K562 (cell line): ENCODE measurements at regions not wholly inside any gene's neighbourhood (a gene's known extent, or its start where the extent isn't known, plus 50 kb on each side); places are given as distances from the start of the nearest gene placed in this dataset.

Source experiments
- ATAC-seq: fragments of 200-7000 bp; cut with Tn5 transposase; 3 replicates; pipeline ENCODE4 v1.9.1; 2020; ENCODE audit warnings: moderate library complexity
- BruUV-seq: library from RNA; stranded (reverse); fragments of 400-500 nt; replicated peaks from 2 replicates; lab custom pipeline; 2021; lab: Mats Ljungman, UMichigan
- CTCF ChIA-PET: fragments of 300-600 bp; formaldehyde crosslinking; extraction: SDS; loops from one replicate; lab custom pipeline; 2021; ENCODE audit warnings: low intra/inter-chr PET ratio; lab: Yijun Ruan, JAX
- POLR2A ChIA-PET: fragments of 300-600, 350-650 bp; sonication (Branson Sonifier 250); formaldehyde crosslinking; extraction: SDS; loops from one replicate; lab custom pipeline; 2021; ENCODE audit warnings: antibody characterized with exemption, inconsistent platforms; lab: Yijun Ruan, JAX
- DNase-seq, 4 experiments: peaks; one replicate each; pipeline versions ENCODE4 v3.0.0 to v3.0.0-alpha.2; 2011 to 2018; ENCODE audit warnings: low spot score in 3 of 4, mixed read lengths in 3 of 4; ENCODE audit errors: extremely low read depth in 1 of 4
- FAIRE-seq: peaks from 2 replicates; lab custom pipeline; 2011; peaks lifted over from hg19 to GRCh38; lab: Jason Lieb, UNC
- H2AFZ ChIP-seq: 2 replicates; pipeline ENCODE4 v1.6.0; 2011; ENCODE audit warnings: low read depth, low read length, control low read depth, inconsistent platforms
- H3K27ac ChIP-seq: fragments of 200-600 bp; 3 replicates; pipeline ENCODE4 v1.8.0; 2011; ENCODE audit warnings: low read depth, mild to moderate bottlenecking, control low read depth, inconsistent platforms, low read length, moderate library complexity, mixed read lengths; ENCODE audit errors: extremely low read depth
- H3K27me3 ChIP-seq, 2 experiments: fragments of 300-600 bp in 1 of 2; 2 replicates in 1 of 2; 3 replicates in 1 of 2; pipeline versions ENCODE4 v1.6.0 to v1.8.0; 2011; ENCODE audit warnings: inconsistent platforms in 2 of 2, low read length in 2 of 2, mild to moderate bottlenecking in 1 of 2, mixed read lengths in 1 of 2, moderate library complexity in 1 of 2; ENCODE audit not compliant: control insufficient read depth in 2 of 2, insufficient read depth in 2 of 2
- H3K36me3 ChIP-seq: fragments of 300-600 bp; 3 replicates; pipeline ENCODE4 v1.8.0; 2011; ENCODE audit warnings: mild to moderate bottlenecking, low read length, inconsistent platforms; ENCODE audit not compliant: control insufficient read depth, insufficient read depth
- H3K4me1 ChIP-seq, 2 experiments: fragments of 200-600 bp in 1 of 2; replicated peaks in 1 of 2; 2 replicates in 1 of 2; 3 replicates in 1 of 2; pipeline versions ENCODE4 v1.5.1 to v1.8.0; 2011; ENCODE audit warnings: inconsistent platforms in 2 of 2, low read length in 2 of 2, mild to moderate bottlenecking in 1 of 2, mixed read lengths in 1 of 2, moderate library complexity in 1 of 2; ENCODE audit not compliant: control insufficient read depth in 2 of 2, insufficient read depth in 2 of 2
- H3K4me2 ChIP-seq: 2 replicates; pipeline ENCODE4 v1.6.1; 2011; ENCODE audit warnings: low read length, control low read depth, inconsistent platforms, mixed read lengths; ENCODE audit not compliant: insufficient read depth
- H3K4me3 ChIP-seq: fragments of 200-600 bp; sonication (generic), shearing (Covaris generic); 2 replicates; pipeline ENCODE4 v1.5.1; 2016; ENCODE audit warnings: control low read depth, inconsistent platforms
- H3K79me2 ChIP-seq: fragments of 200-600 bp; 3 replicates; pipeline ENCODE4 v1.8.0; 2011; ENCODE audit warnings: low read length, inconsistent platforms; ENCODE audit not compliant: control insufficient read depth, insufficient read depth
- H3K9ac ChIP-seq, 2 experiments: 2 replicates each; pipeline versions ENCODE4 v1.6.0 to v1.6.1; 2011; ENCODE audit warnings: low read depth in 2 of 2, low read length in 2 of 2, control low read depth in 1 of 2, inconsistent platforms in 1 of 2, mild to moderate bottlenecking in 1 of 2, mixed read lengths in 1 of 2; ENCODE audit not compliant: insufficient read depth in 1 of 2
- H3K9me1 ChIP-seq: one replicate; pipeline ENCODE4 v1.6.0; 2011; ENCODE audit warnings: inconsistent platforms, mild to moderate bottlenecking, low read length, moderate library complexity; ENCODE audit not compliant: control insufficient read depth, insufficient read depth
- H3K9me3 ChIP-seq: replicated peaks from 2 replicates; pipeline ENCODE4 v1.5.1; 2011; ENCODE audit warnings: low read depth, low read length, inconsistent platforms; ENCODE audit not compliant: control insufficient read depth, insufficient read depth
- H4K20me1 ChIP-seq: replicated peaks from 2 replicates; pipeline ENCODE4 v1.6.1; 2011; ENCODE audit warnings: low read length, inconsistent platforms, mixed read lengths; ENCODE audit not compliant: control insufficient read depth, insufficient read depth
- AFF4 ChIP-seq: sonication (generic); formaldehyde crosslinking; IDR thresholded peaks from 2 replicates; pipeline ENCODE4 v1.8.0; 2023; ENCODE audit warnings: mild to moderate bottlenecking, missing genetic modification reagents
- DEAF1 ChIP-seq: fragments of 450-650 bp; formaldehyde crosslinking; IDR thresholded peaks from 2 replicates; pipeline ENCODE4 v1.4.0; 2020; ENCODE audit warnings: mild to moderate bottlenecking, moderate library complexity
- E2F4 ChIP-seq: sonication (generic); formaldehyde crosslinking; IDR thresholded peaks from 2 replicates; pipeline ENCODE4 v1.8.0; 2022; ENCODE audit warnings: mild to moderate bottlenecking, low read depth, missing genetic modification reagents
- FOXA1 ChIP-seq: fragments of 450-650 bp; IDR thresholded peaks from 2 replicates; pipeline ENCODE4 v1.6.1; 2016; ENCODE audit warnings: mild to moderate bottlenecking, borderline replicate concordance
- GTF2E2 ChIP-seq: fragments of 200-800 bp; sonication (Bioruptor generic); IDR thresholded peaks from 2 replicates; pipeline ENCODE4 v1.6.1; 2016; ENCODE audit warnings: missing genetic modification characterization, missing compliant biosample characterization
- NCOR1 ChIP-seq: fragments of 450-650 bp; IDR thresholded peaks from 2 replicates; pipeline ENCODE4 v1.6.1; 2016; ENCODE audit warnings: mild to moderate bottlenecking, moderate library complexity
- NR3C1 ChIP-seq: sonication (generic); formaldehyde crosslinking; IDR thresholded peaks from 2 replicates; pipeline ENCODE4 v1.8.1; 2022; ENCODE audit warnings: missing genetic modification reagents
- SRSF9 ChIP-seq: fragments of 200-400 bp; formaldehyde crosslinking; IDR thresholded peaks from 2 replicates; pipeline ENCODE4 v1.6.1; 2017; ENCODE audit warnings: low read depth, low read length, borderline replicate concordance
- TEAD2 ChIP-seq: fragments of 450-650 bp; IDR thresholded peaks from 2 replicates; pipeline ENCODE4 v1.6.1; 2016; ENCODE audit warnings: missing genetic modification characterization, control low read depth, missing compliant biosample characterization
- THRAP3 ChIP-seq: fragments of 450-650 bp; IDR thresholded peaks from 2 replicates; pipeline ENCODE4 v1.6.1; 2016; ENCODE audit warnings: mild to moderate bottlenecking, inconsistent platforms, borderline replicate concordance
- ZBTB1 ChIP-seq: sonication (generic); formaldehyde crosslinking; IDR thresholded peaks from 2 replicates; pipeline ENCODE4 v1.8.1; 2023; ENCODE audit warnings: missing genetic modification reagents, low read depth, mild to moderate bottlenecking, borderline replicate concordance
- ZNF23 ChIP-seq: fragments of 250-450 bp; sonication (Bioruptor Pico); IDR thresholded peaks from 2 replicates; pipeline ENCODE4 v1.4.0; 2020; ENCODE audit warnings: mild to moderate bottlenecking
- ZNF3 ChIP-seq: fragments of 250-450 bp; sonication (Bioruptor Pico); IDR thresholded peaks from 2 replicates; pipeline ENCODE4 v1.5.0; 2021; ENCODE audit warnings: mild to moderate bottlenecking, moderate library complexity
- ZNF699 ChIP-seq: fragments of 250-450 bp; sonication (Bioruptor Pico); IDR thresholded peaks from 2 replicates; pipeline ENCODE4 v1.8.0; 2021; ENCODE audit warnings: mild to moderate bottlenecking, moderate library complexity; ENCODE audit not compliant: insufficient replicate concordance
- WGBS: fragments of 100-300 bp; shearing (Covaris generic); methylation state at CpG from one replicate; pipeline ENCODE4 v1.1.6; 2016; ENCODE audit warnings: low coverage, mixed read lengths; ENCODE audit not compliant: insufficient coverage; ENCODE audit errors: missing lambda C conversion rate; 5-methylcytosine and 5-hydroxymethylcytosine counted together
- in situ Hi-C: fragments of 300-500 bp; cut with MboI; formaldehyde crosslinking; loops from 4 replicates; pipeline ENCODE4 v1.15.0; 2018; ENCODE audit warnings: inconsistent platforms, mixed read lengths
- intact Hi-C: fragments of 100-400 bp; cut with micrococcal nuclease; formaldehyde crosslinking; loops from 2 replicates; pipeline ENCODE4 v1.14.2; 2022

- H3K4me3 ChIP-seq: no peak overlapping the region
- no peak overlapping the region for H3K27ac ChIP-seq
- no peaks in the 10 kb centered on the region for H3K9me1 ChIP-seq
- 93% methylated on average over 5 of the region's 61 CpGs for WGBS
- H3K4me2 ChIP-seq: no peak overlapping the region
- ChIA-PET CTCF (no interaction called here), POLR2A (no interaction called here)
- no TSS peak for BruUV-seq
- no peak overlapping the region for H2AFZ ChIP-seq
- H4K20me1 ChIP-seq: no peaks in the 10 kb centered on the region
- no peak for DNase-seq
- TF ChIP-seq SRSF9 (no peak), ZNF699 (CRISPR knock-in tag) (no peak), THRAP3 (no peak), FOXA1 (no peak), E2F4 (no peak), NCOR1 (no peak), DEAF1 (CRISPR knock-in tag) (no peak), AFF4 (CRISPR knock-in tag) (no peak), NR3C1 (no peak), ZNF3 (CRISPR knock-in tag) (no peak), ZNF23 (no peak), TEAD2 (no peak), GTF2E2 (tag) (no peak), ZBTB1 (no peak)
- in situ Hi-C loops: no loop called here
- intact Hi-C loops: no loop called here
- FAIRE-seq: no peak
- peaks cover 0 to 4% of the 10 kb centered on the region in 2 experiments; a peak in 3 of 5 replicates for H3K4me1 ChIP-seq
- no peaks in the 10 kb centered on the region for H3K36me3 ChIP-seq
- H3K27me3 ChIP-seq: no peaks in the 10 kb centered on the region
- H3K79me2 ChIP-seq: no peaks in the 10 kb centered on the region
- ATAC-seq: no peak
- H3K9ac ChIP-seq: no peak overlapping the region
- H3K9me3 ChIP-seq: no peaks in the 10 kb centered on the region
Observed at GRCh38 chr3:75395580-75396315, 268.4 kb upstream of the FRG2C start.
